NOMO-1 (cell line): ENCODE measurements at regions not wholly inside any gene's neighbourhood (a gene's known extent, or its start where the extent isn't known, plus 50 kb on each side); places are given as distances from the start of the nearest gene placed in this dataset.
"Not testable (repeated sequence)": the region's sequence is repeated elsewhere in the genome, so short reads cannot be mapped to it uniquely, and the experiment has no call there.

Experiments
- DNase-seq, 2 experiments: peaks; one replicate each; lab custom pipeline; 2025; ENCODE audit not compliant: unreplicated experiment in 2 of 2; lab: John Stamatoyannopoulos, UW

DNA sequence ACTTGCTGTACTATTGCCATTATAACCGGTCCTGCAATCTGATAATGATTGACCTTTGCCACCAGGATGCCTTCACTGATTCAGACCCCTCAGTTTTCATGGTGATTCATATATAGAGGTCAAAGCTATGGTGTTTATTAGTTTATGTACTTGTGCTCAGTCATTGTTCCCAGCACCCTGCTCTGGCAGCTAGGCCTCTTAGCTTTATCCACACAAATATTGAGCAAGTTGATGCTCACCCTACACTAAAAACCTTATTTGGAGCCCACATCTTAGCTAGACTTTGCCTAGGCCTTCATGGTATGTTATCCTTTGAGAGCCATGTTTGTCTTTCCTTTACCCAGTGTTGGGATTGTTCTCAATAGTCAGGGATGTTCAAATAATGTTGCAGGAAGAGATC is 679.0 kb downstream of the SPATA31A6 start:
- DNase-seq, result not testable (repeated sequence)
